ENCODE measurements at regions not wholly inside any gene's neighbourhood (a gene's known extent, or its start where the extent isn't known, plus 50 kb on each side); places are given as distances from the start of the nearest gene placed in this dataset.

DNA sequence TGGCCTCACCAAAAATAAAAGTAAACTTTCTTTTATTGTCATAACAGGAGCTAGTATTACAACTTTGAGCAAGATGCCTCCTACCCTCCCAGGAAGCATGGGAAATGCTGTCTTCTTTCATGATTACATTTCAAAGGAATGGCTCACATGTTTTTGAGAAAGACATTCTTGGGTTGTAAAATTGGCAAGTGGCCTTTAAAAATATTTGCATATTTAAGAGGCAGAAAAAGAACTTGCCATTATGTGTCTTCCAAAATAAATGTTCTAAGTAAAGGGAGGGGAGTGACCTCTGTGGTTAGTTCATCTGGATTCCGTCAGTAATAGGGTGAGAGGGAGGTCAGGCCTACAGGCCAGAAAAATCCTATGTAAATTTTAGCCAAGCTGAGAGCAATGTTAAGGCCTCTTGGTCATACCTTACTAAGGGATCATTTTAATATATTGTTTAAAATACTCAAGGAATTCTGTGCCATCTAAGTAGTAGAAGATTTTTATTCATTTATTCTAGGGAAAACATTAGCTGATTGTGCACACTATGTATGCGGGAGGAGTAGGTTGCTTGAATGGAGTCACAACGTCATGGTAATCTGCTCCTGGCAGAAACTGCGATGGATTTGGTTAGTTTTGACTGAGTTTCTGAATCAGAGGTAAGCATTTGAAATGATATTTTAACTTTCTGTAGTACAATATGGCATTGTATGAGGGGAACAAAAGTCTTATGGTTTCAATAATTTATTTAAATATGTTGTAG, 1485.7 kb upstream of the CDH9 start:
- Histone ChIP-seq H2AFZ (ENCODE audit: low read length) (no peak overlapping the region), H3K27me3 (ENCODE audit: control insufficient read depth, insufficient read depth, low read length) (no peaks in the 10 kb centered on the region), H3K4me3 (replicated peaks in 1 of 4; ENCODE audit: control extremely low read depth in 1 of 4, insufficient read depth in 1 of 4, low read depth in 3 of 4, low read length in 4 of 4) (no peak overlapping the region), H3K27ac (ENCODE audit: insufficient read depth, low read length) (no peak overlapping the region), H3K9ac (ENCODE audit: insufficient read depth, low read length) (no peak overlapping the region), H3K9me3 (ENCODE audit: control insufficient read depth, insufficient read depth, low read depth, low read length) (no peaks in the 10 kb centered on the region), H3K4me2 (ENCODE audit: extremely low read depth, insufficient read depth, low read length) (no peak overlapping the region), H3K79me2 (ENCODE audit: control insufficient read depth, insufficient read depth, low read length) (no peaks in the 10 kb centered on the region), H4K20me1 (ENCODE audit: control insufficient read depth, extremely low read depth, insufficient read depth, low read length) (no peaks in the 10 kb centered on the region), H3K4me1 (ENCODE audit: control insufficient read depth, extremely low read depth, insufficient read depth, low read length) (no peaks in the 10 kb centered on the region), H3K36me3 (ENCODE audit: control insufficient read depth, insufficient read depth, low read length) (no peaks in the 10 kb centered on the region)
- DNase-seq (ENCODE audit: low read depth in 2 of 2): peak; percentile 79 to 98
- TF ChIP-seq CTCF (conservative IDR thresholded peaks at IDR 0.05 in 1 of 2, IDR thresholded peaks at IDR 0.05 in 1 of 2; ENCODE audit: low read depth in 1 of 2, low read length in 2 of 2): no peak
- no peak for TF ChIP-seq EZH2 (IDR thresholded peaks at IDR 0.05; ENCODE audit: low read length, missing control alignments)

DNA sequence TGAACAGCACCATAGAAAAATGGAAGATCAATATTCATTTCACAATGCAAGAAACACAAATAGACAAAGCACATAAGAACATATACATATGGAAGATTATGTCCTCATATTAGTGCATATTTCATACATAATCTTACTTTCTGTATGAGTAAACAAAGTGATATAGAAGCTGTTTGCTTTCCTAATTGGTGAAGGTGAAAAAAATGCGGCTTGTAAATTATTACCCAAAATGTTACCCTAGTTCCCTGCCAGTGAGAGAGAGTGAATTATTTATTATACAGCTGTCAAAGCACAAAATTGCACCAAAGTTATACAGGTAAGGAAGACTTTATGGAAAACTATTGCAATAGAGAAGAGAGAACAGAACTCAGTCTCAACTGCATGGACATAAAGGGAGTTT, 1485.0 kb upstream of the CDH9 start:
- Histone ChIP-seq H3K79me2 (ENCODE audit: control insufficient read depth, insufficient read depth, low read length) (no peaks in the 10 kb centered on the region), H3K4me1 (ENCODE audit: control insufficient read depth, extremely low read depth, insufficient read depth, low read length) (no peaks in the 10 kb centered on the region), H3K4me2 (ENCODE audit: extremely low read depth, insufficient read depth, low read length) (no peak overlapping the region), H3K9me3 (ENCODE audit: control insufficient read depth, insufficient read depth, low read depth, low read length) (no peaks in the 10 kb centered on the region), H2AFZ (ENCODE audit: low read length) (no peak overlapping the region), H3K9ac (ENCODE audit: insufficient read depth, low read length) (no peak overlapping the region), H4K20me1 (ENCODE audit: control insufficient read depth, extremely low read depth, insufficient read depth, low read length) (no peaks in the 10 kb centered on the region), H3K4me3 (replicated peaks in 1 of 4; ENCODE audit: control extremely low read depth in 1 of 4, insufficient read depth in 1 of 4, low read depth in 3 of 4, low read length in 4 of 4) (no peak overlapping the region), H3K27me3 (ENCODE audit: control insufficient read depth, insufficient read depth, low read length) (no peaks in the 10 kb centered on the region), H3K36me3 (ENCODE audit: control insufficient read depth, insufficient read depth, low read length) (no peaks in the 10 kb centered on the region), H3K27ac (ENCODE audit: insufficient read depth, low read length) (no peak overlapping the region)
- TF ChIP-seq EZH2 (IDR thresholded peaks at IDR 0.05; ENCODE audit: low read length, missing control alignments): no peak
- TF ChIP-seq CTCF (conservative IDR thresholded peaks at IDR 0.05 in 1 of 2, IDR thresholded peaks at IDR 0.05 in 1 of 2; ENCODE audit: low read depth in 1 of 2, low read length in 2 of 2): no peak
- no peak for DNase-seq (ENCODE audit: low read depth in 2 of 2)

GRCh38 chr5:28517691-28518090, 1479.3 kb upstream of the CDH9 start:
- Histone ChIP-seq H3K4me1 (ENCODE audit: control insufficient read depth, extremely low read depth, insufficient read depth, low read length) (no peaks in the 10 kb centered on the region), H3K27me3 (ENCODE audit: control insufficient read depth, insufficient read depth, low read length) (no peaks in the 10 kb centered on the region), H3K9ac (ENCODE audit: insufficient read depth, low read length) (no peak overlapping the region), H3K36me3 (ENCODE audit: control insufficient read depth, insufficient read depth, low read length) (no peaks in the 10 kb centered on the region), H3K79me2 (ENCODE audit: control insufficient read depth, insufficient read depth, low read length) (no peaks in the 10 kb centered on the region), H3K9me3 (ENCODE audit: control insufficient read depth, insufficient read depth, low read depth, low read length) (no peaks in the 10 kb centered on the region), H3K27ac (ENCODE audit: insufficient read depth, low read length) (no peak overlapping the region), H3K4me2 (ENCODE audit: extremely low read depth, insufficient read depth, low read length) (no peak overlapping the region), H3K4me3 (replicated peaks in 1 of 4; ENCODE audit: control extremely low read depth in 1 of 4, insufficient read depth in 1 of 4, low read depth in 3 of 4, low read length in 4 of 4) (no peak overlapping the region), H4K20me1 (ENCODE audit: control insufficient read depth, extremely low read depth, insufficient read depth, low read length) (no peaks in the 10 kb centered on the region), H2AFZ (ENCODE audit: low read length) (no peak overlapping the region)
- TF ChIP-seq EZH2 (IDR thresholded peaks at IDR 0.05; ENCODE audit: low read length, missing control alignments) (no peak), CTCF (conservative IDR thresholded peaks at IDR 0.05 in 1 of 2, IDR thresholded peaks at IDR 0.05 in 1 of 2; ENCODE audit: low read depth in 1 of 2, low read length in 2 of 2) (no peak)
- peak in 1 of 2 donors; percentile 18 for DNase-seq (ENCODE audit: low read depth in 2 of 2)

All from fibroblast of lung (primary cell).